ENCODE measurements at regions not wholly inside any gene's neighbourhood (a gene's known extent, or its start where the extent isn't known, plus 50 kb on each side); places are given as distances from the start of the nearest gene placed in this dataset.
"Not testable (repeated sequence)": the region's sequence is repeated elsewhere in the genome, so short reads cannot be mapped to it uniquely, and the experiment has no call there.

- DNase-seq: no peak
Measured at GRCh38 chr2:39487398-39488250, 50.5 kb upstream of the MAP4K3 start.

- no peak for DNase-seq
Measured at GRCh38 chr2:39488450-39488849, 51.4 kb upstream of the MAP4K3 start.

GRCh38 chr2:39490586-39490985, 53.5 kb upstream of the MAP4K3 start:
- DNase-seq: no peak

GRCh38 chr2:39491653-39492052, 54.6 kb upstream of the MAP4K3 start:
- DNase-seq: no peak

GRCh38 chr2:39492095-39492590, 55.1 kb upstream of the MAP4K3 start:
- DNase-seq: peak in 2 of 3 experiments; percentile 16 to 51

GRCh38 chr2:39492716-39493115, 55.6 kb upstream of the MAP4K3 start:
- no peak for DNase-seq

GRCh38 chr2:39494784-39495251, 57.7 kb upstream of the MAP4K3 start:
- DNase-seq: no peak

GRCh38 chr2:39497082-39497801, 60.2 kb upstream of the MAP4K3 start:
- no peak for DNase-seq

GRCh38 chr2:39498176-39498575, 61.1 kb upstream of the MAP4K3 start:
- not testable (repeated sequence) for DNase-seq

- DNase-seq: no peak
Measured at GRCh38 chr2:39498786-39499185, 61.7 kb upstream of the MAP4K3 start.

GRCh38 chr2:39499336-39499735, 62.3 kb upstream of the MAP4K3 start:
- DNase-seq: no peak

- no peak for DNase-seq
Measured at GRCh38 chr2:39501412-39501811, 64.3 kb upstream of the MAP4K3 start.

- DNase-seq: no peak
Measured at GRCh38 chr2:39503277-39503676, 66.2 kb upstream of the MAP4K3 start.

GRCh38 chr2:39504790-39505335, 67.8 kb upstream of the MAP4K3 start:
- DNase-seq: no peak

- DNase-seq: no peak
Measured at GRCh38 chr2:39506215-39506614, 69.1 kb upstream of the MAP4K3 start.

- no peak for DNase-seq
Measured at GRCh38 chr2:39508198-39508597, 71.1 kb upstream of the MAP4K3 start.

GRCh38 chr2:39510140-39510539, 73.1 kb upstream of the MAP4K3 start:
- no peak for DNase-seq

- no peak for DNase-seq
Measured at GRCh38 chr2:39511219-39511604, 74.1 kb upstream of the MAP4K3 start.

- no peak for DNase-seq
Measured at GRCh38 chr2:39511605-39512433, 74.7 kb upstream of the MAP4K3 start.

GRCh38 chr2:39512434-39512935, 75.4 kb upstream of the MAP4K3 start:
- DNase-seq: no peak

- DNase-seq: no peak
Measured at GRCh38 chr2:39512941-39513340, 75.9 kb upstream of the MAP4K3 start.

GRCh38 chr2:39513641-39514094, 76.6 kb upstream of the MAP4K3 start:
- DNase-seq: peak; percentile 29 to 60 (median 35)

Data from NCI-H1417 (cell line).